ENCODE measurements at regions not wholly inside any gene's neighbourhood (a gene's known extent, or its start where the extent isn't known, plus 50 kb on each side); places are given as distances from the start of the nearest gene placed in this dataset.
A peak's percentile ranks its signal among the peaks of the same experiment; 100 is the strongest.

- no peak for DNase-seq
Observed at GRCh38 chr5:51944500-51945125, 561.4 kb downstream of the ISL1 start.

- no peak for DNase-seq
Observed at GRCh38 chr5:51958473-51958872, 575.2 kb downstream of the ISL1 start.

DNA sequence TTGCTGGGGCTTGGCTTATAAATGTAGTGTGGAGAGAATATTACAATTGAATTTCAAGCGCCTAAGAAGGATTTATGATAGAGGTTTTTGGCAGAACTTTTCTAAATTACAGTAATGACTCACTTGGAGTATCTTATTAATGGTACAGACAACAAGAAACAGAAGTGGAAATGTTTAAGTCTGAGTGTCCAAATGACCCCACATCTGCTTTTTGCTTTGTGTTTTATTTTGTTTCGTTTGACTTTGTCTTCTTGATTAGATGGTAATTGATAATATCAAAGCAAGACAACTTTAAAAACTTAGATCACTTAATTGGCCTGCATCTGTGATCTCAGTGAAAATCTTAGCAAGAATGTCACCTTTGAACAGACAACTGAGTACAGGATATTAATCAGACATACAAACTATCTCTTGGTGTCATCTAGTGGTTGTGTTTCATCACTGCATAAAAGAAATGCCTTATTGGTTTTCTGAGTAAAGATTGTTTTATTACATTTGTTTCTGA lies 577.4 kb downstream of the ISL1 start:
- peak; percentile 42 for DNase-seq

GRCh38 chr5:51961154-51961562 lies 577.9 kb downstream of the ISL1 start:
- DNase-seq = no peak

- no peak for DNase-seq
Observed at GRCh38 chr5:51968756-51969155, 585.5 kb downstream of the ISL1 start.

DNA sequence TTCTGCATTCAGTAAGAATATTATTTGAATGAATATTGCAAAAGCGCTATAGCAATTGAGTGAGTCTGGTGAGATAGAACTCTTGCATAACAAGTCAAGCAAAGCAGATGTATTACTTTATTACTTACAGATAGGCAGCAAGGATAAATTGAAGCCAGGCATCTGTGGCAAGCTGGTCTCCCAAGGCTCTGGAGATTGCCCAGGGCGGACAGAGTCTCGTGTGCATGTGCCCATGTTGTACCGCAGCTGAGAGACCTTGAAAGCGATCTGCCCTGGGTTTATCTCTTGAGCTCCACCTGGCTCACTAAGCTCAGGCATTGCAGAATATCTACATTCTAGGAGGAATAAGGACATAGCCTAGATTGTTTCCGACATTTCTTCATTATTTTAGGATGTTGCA lies 591.6 kb downstream of the ISL1 start:
- DNase-seq = no peak

DNA sequence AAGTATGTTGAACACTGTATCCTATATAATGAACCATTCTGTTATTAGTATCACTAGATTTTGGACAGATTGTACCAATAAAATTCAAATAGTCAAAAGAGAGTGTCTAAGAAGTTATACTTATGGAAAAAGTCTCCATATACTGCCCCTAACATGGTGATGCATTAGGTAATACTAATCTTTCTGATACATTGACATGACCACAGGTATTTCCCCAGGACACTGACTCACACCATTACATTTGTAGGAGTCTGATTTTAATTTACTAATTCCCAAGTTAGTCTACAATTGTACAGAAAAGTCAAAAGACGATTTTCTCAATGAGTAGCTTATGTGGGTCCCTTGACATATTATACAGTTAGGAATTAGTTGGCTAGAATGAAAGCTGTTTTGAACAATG lies 593.8 kb downstream of the ISL1 start:
- DNase-seq = no peak

GRCh38 chr5:51983161-51983560 lies 599.9 kb downstream of the ISL1 start:
- no peak for DNase-seq

GRCh38 chr5:51986733-51987132 lies 603.5 kb downstream of the ISL1 start:
- DNase-seq = no peak

DNA sequence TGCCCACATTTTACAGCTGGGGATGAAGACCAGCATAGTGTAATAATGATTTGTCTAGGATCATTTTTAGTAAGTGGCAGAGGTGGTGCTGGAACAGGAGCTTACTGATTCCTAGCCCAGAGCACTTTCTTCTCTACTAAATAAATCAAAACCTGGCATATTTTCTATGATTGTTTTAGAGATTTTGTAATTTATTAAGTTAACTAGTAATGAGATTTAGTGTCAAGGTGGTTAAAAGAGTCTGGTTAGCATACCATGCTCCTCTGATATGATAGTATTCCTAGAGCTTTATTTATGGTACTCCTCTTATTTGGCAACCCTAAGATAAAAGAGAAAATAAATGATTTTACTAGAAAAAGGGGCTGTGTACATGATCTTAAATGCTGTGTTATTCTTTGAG lies 604.0 kb downstream of the ISL1 start:
- DNase-seq = no peak

DNA sequence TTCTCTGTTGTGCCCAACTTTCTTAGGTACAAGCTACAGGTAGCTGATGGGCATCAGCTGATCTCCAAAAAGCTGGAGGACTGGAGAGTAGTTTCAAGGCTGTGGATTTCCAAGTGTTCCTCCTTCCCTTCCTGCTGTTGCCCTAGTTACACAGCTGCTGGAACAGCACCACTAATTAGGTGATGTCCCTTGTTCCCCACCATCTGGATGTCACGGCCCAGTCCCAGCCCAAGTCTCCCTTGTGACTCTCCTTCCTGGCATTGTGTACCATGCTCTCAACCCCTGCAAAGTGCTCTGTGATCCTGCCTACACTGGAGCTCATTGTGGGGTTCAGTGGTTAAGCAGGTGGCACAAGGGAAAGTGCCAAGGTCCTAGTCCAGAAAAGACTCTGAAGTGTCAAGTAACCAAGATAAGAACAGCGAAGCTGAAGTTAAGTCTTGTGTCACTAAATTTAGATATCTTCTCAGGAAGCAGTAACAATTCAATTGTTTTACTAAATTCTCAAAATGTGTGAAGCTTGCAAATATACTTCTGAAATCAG lies 604.5 kb downstream of the ISL1 start:
- no peak for DNase-seq

DNA sequence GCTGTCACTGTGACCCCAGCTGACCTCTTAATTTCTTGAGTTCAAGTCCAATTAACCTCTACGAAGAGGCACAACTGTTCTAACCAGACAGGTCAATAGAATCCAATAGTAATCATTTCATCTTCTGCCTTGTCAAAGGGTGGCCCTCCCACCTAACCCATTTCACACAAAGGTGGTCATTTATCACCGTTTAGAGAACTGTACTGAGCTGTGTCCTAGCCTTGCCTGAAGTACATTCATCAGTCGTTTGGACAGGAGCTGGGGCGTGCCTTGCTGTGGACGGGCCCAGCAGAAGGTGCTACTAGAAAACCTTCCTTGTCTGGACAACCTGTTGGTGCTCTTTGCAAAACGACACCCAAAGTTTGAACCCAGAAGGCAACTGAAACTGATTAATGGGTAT lies 605.4 kb downstream of the ISL1 start:
- no peak for DNase-seq

GRCh38 chr5:51990241-51990640 lies 607.0 kb downstream of the ISL1 start:
- no peak for DNase-seq

GRCh38 chr5:51990661-51991180 lies 607.5 kb downstream of the ISL1 start:
- DNase-seq = no peak

DNA sequence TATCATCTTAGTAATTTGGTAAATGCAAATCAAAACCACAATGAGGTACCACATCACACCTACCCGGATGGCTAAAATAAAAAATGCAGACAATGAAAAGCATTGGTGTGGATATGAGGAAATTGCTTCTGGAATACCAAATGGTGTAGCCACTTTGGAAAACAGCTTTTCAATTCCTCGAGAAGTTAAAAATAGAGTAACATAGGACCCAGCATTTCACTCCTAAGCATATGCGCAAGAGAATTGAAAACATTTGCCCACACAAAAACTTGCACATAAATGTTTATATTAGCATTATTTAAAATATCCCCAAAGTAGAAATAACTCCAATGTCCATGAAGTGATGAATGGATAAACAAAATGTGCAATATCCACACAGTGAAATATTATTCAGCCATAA lies 608.7 kb downstream of the ISL1 start:
- DNase-seq = no peak

DNA sequence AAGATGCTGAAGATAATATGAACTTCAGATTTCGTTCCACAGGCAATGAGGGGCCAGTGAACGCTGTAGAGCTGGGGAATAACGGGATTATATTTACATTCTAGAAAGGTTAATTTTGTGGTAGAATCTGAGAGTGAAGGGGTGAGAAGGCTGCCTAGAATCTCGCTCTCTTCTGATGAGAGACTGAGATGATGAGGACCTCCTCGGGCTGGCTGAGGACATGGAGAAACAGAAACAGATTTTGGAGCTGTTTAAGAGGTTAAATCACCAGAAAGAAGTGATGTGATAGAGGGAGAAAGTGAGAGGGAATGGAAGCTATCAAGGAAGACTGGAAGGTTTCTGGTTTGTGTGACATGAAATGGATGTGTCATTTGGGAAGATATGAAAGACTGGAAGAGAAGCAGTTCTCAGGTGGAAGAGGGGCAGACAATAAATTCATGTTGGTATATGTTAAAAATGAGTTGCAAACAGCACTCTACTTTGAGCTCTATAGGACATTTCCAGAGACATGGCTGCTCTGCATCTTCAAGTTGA lies 612.6 kb downstream of the ISL1 start:
- DNase-seq = no peak

DNA sequence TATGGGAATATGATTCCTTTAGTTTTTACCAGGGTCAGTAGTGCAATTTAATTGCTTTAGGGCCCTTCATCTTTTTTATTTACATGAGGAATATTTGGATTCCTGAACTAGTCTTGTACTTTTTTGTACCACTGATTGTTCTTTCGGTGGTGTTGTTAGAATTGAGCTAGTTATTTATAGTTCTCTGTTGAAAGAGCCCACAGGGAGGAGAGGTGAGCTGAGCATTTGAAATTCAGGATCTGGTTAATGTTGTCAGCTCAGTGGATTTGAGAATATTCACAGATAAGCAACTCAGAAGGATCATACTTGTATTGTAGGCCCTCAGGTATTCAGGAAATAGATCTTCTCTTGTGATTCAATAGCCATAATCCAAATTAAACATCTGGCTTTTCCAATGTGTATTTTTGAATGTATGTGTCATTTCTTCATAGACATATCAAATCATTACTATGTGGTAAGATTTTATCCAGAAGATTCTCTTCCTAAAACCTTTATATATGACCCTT lies 613.2 kb downstream of the ISL1 start:
- DNase-seq = no peak

DNA sequence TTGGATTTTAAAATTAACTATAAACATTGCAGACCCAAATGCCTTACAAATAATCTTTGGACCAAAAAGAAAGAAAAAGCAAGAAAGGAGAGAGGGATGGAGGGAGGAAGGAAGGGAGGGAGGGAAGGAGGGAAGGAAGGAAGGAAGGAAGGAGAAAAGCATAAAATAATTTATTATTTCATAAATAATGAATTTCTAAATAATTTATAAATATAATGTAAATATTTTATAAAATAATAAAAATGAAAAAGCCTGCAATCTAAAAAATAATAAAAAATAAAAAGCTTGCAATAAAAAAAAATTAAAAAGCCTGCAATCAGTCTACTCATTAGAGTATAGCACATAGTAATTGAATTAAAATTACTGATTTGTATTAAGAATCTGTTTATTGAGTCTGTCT lies 614.3 kb downstream of the ISL1 start:
- no peak for DNase-seq

- DNase-seq = no peak
Observed at GRCh38 chr5:51997949-51998348, 614.7 kb downstream of the ISL1 start.

DNA sequence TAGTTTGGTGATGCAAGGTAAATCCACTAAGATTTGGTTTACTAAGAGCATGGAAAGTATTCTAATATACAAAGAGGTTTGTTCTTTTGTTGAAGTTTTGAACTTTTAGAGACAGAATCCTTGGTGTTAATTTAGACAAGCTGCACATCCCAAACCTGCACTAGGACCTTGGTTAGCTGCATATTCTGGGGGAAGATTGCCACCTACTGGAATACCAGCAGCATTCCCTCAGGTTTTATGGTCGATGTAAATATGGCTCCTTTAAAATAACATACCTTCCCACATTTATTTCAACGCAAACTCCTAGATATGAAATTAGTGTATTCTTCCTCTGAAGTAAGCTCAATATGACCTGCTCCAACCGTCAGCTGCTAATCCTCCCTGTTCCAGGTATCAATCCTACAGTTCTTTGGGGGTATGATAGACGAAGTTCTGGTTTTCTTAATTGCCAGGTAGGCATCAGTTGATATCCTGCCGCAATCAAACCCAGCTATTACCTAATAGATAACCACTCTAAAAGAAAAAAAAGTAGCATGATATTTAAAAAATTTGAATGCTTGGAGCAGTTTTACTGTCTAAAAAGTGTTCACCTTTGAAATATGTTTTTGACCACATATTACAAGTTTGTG lies 624.1 kb downstream of the ISL1 start:
- peak; percentile 75 for DNase-seq

- no peak for DNase-seq
Observed at GRCh38 chr5:52010454-52010853, 627.2 kb downstream of the ISL1 start.

DNA sequence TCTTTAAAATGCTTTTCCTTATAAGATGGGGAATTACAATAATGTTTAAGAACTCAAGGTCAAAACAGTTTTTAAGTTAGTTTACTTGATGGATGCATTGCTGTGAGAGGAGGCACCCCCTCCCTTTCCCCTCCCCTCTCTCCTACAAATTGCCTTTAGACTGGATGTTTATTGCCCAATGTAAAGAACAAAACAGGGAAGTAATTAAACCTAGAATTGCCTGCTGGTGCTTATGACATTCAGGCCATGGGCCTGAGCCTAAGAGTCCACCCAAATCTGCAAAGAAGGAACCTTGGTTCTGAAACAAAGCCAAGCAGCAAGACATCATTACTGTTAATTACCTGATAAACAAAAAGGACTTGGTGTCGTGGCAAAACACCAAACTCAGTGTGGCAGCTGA lies 630.3 kb downstream of the ISL1 start:
- DNase-seq = no peak

DNA sequence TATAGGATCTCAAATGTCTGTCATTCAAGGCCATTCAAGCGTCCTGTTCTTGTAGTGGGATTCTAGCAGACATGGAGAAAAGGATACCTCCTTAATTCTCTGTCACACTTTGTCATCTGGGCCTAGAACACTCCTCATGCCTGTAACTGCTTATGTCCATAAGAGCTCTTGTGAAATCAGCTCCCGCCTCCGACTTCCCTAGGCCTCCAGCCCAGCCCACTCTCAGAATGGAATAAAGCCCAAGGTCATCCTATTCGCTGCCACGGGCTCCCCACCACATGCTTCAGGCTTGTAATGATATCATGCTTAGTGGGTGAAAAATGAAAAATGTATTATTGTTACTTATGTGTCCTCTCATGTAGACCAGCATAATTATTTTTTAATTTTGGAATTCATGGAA lies 632.5 kb downstream of the ISL1 start:
- DNase-seq = no peak

GRCh38 chr5:52017567-52017966 lies 634.3 kb downstream of the ISL1 start:
- no peak for DNase-seq

All from NCI-H2171 treated with DMSO at 0.1 percent for 48 hours (cell line).